Neural cell (in vitro differentiated cells): ENCODE measurements at regions not wholly inside any gene's neighbourhood (a gene's known extent, or its start where the extent isn't known, plus 50 kb on each side); places are given as distances from the start of the nearest gene placed in this dataset.

Experiments used
- EP300 ChIP-seq: fragments of 450-650 bp; conservative IDR thresholded peaks from 2 replicates; pipeline ENCODE4 v1.6.1; 2014; ENCODE audit warnings: antibody characterized with exemption, mild to moderate bottlenecking, moderate library complexity; ENCODE audit not compliant: poor library complexity, severe bottlenecking
- EZH2 ChIP-seq: fragments of 200-600, 300-800 bp; shearing (Covaris generic), sonication (generic); IDR thresholded peaks from 2 replicates; pipeline ENCODE4 v1.6.1; 2014; ENCODE audit warnings: antibody characterized with exemption, low read length, borderline replicate concordance, mild to moderate bottlenecking; ENCODE audit not compliant: insufficient read depth, poor library complexity, severe bottlenecking
- POLR2AphosphoS5 ChIP-seq: IDR thresholded peaks from 2 replicates; pipeline ENCODE4 v1.6.1; 2012
- RAD21 ChIP-seq: fragments of 450-650 bp; conservative IDR thresholded peaks from 2 replicates; pipeline ENCODE4 v1.6.1; 2014; ENCODE audit warnings: antibody characterized with exemption, mild to moderate bottlenecking, moderate library complexity
- TAF1 ChIP-seq: IDR thresholded peaks from 2 replicates; pipeline ENCODE4 v1.6.1; 2012; ENCODE audit warnings: low read depth
- TF ChIP-seq, protein P1 (sequence below): fragments of 450-650 bp; IDR thresholded peaks from 2 replicates; pipeline ENCODE4 v1.5.1; 2014; ENCODE audit warnings: antibody characterized with exemption, mild to moderate bottlenecking, moderate library complexity; ENCODE audit not compliant: poor library complexity, severe bottlenecking
- TF ChIP-seq, protein P2 (sequence below): IDR thresholded peaks from 2 replicates; pipeline ENCODE4 v1.6.1; 2012; ENCODE audit warnings: borderline replicate concordance

DNA sequence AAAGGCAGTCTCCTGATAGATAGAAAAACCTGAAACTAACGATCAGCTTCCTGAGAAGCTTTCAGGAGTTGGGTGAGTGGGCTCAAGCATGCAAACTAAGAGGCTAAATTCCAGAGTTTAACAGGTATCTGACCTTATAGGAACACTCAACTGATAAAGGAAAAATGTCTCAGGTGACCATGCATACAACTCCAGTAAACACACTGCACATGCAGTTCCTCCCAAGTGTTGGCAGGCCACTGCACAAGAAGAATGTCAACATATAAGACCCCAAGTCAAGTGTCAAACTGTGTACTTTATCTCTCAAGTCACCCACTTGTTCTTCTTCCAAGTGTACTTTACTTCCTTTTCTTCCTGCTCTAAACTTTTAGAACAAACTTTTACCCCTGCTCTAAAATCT, 981.2 kb downstream of the FAM133A start:
- TF ChIP-seq, protein P1, sequence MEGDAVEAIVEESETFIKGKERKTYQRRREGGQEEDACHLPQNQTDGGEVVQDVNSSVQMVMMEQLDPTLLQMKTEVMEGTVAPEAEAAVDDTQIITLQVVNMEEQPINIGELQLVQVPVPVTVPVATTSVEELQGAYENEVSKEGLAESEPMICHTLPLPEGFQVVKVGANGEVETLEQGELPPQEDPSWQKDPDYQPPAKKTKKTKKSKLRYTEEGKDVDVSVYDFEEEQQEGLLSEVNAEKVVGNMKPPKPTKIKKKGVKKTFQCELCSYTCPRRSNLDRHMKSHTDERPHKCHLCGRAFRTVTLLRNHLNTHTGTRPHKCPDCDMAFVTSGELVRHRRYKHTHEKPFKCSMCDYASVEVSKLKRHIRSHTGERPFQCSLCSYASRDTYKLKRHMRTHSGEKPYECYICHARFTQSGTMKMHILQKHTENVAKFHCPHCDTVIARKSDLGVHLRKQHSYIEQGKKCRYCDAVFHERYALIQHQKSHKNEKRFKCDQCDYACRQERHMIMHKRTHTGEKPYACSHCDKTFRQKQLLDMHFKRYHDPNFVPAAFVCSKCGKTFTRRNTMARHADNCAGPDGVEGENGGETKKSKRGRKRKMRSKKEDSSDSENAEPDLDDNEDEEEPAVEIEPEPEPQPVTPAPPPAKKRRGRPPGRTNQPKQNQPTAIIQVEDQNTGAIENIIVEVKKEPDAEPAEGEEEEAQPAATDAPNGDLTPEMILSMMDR, result no peak
- no peak for TF ChIP-seq EZH2
- TF ChIP-seq RAD21, result no peak
- no peak for TF ChIP-seq TAF1
- no peak for TF ChIP-seq POLR2AphosphoS5
- no peak for TF ChIP-seq EP300
- TF ChIP-seq, protein P2, sequence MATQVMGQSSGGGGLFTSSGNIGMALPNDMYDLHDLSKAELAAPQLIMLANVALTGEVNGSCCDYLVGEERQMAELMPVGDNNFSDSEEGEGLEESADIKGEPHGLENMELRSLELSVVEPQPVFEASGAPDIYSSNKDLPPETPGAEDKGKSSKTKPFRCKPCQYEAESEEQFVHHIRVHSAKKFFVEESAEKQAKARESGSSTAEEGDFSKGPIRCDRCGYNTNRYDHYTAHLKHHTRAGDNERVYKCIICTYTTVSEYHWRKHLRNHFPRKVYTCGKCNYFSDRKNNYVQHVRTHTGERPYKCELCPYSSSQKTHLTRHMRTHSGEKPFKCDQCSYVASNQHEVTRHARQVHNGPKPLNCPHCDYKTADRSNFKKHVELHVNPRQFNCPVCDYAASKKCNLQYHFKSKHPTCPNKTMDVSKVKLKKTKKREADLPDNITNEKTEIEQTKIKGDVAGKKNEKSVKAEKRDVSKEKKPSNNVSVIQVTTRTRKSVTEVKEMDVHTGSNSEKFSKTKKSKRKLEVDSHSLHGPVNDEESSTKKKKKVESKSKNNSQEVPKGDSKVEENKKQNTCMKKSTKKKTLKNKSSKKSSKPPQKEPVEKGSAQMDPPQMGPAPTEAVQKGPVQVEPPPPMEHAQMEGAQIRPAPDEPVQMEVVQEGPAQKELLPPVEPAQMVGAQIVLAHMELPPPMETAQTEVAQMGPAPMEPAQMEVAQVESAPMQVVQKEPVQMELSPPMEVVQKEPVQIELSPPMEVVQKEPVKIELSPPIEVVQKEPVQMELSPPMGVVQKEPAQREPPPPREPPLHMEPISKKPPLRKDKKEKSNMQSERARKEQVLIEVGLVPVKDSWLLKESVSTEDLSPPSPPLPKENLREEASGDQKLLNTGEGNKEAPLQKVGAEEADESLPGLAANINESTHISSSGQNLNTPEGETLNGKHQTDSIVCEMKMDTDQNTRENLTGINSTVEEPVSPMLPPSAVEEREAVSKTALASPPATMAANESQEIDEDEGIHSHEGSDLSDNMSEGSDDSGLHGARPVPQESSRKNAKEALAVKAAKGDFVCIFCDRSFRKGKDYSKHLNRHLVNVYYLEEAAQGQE, result no peak
